GM19395 (cell line): ENCODE measurements at regions not wholly inside any gene's neighbourhood (a gene's known extent, or its start where the extent isn't known, plus 50 kb on each side); places are given as distances from the start of the nearest gene placed in this dataset.
A peak's percentile ranks its signal among the peaks of the same experiment; 100 is the strongest.
"Not testable (repeated sequence)": the region's sequence is repeated elsewhere in the genome, so short reads cannot be mapped to it uniquely, and the experiment has no call there.

ENCODE experiments used
- ATAC-seq: cut with Tn5 transposase; IDR thresholded peaks from one replicate; pipeline ENCODE4 v1.9.1; 2021; ENCODE audit warnings: mild to moderate bottlenecking, moderate library complexity; ENCODE audit not compliant: unreplicated experiment

DNA sequence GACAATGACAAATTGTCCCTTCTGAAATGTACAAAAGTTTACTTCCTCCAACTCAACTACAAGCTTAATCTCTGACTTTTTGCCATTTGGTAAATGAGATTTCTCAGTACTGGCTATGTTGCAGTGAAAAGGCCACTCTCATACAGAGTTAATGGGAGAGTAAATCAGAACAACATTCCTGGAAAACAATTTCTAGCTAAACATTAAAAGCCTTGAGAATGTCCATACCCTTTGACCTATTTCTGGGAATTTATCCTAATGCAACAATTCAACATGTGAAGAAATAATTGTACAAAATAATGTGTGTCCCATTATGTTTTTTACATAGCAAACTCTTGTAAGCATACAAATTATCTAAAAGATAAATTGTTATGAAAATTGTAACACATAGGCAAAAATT lies 56.3 kb upstream of the SPEF2 start:
- ATAC-seq: no peak

DNA sequence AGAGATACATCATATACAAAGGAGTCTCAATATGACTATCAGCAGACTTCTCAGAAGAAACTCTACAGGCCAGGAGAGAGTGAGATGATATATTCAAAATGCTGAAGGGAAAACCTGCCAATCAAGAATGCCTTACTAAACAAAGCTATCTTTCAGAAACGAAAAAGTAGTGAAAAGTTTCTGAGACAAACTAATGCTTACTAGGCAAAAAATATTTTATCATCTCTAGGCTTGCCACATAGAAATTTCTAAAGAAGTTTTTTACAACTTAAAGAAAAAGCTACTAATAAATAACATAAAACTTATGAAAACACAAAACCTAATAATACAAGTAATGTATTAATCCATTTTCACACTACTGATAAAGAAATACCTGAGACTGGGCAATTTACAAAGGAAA lies 59.9 kb upstream of the SPEF2 start:
- no peak for ATAC-seq

DNA sequence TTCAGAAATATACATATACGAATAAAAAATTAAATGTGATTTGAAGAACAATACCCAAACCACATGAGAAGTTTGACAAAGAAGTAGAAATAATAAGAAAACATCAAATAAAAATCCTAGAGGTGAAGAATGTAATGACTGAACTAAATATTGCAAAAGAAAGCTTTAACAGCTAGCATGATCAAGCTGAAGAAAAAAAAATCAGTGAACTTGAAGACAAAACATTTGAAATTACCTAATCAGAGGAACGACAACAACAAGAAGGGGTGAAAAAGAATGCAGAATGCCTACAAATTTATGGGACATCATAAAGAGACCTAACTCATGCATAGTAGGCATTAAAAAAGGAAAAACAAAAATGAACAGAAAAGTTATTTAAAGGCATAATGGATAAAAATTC lies 60.5 kb upstream of the SPEF2 start:
- no peak for ATAC-seq

DNA sequence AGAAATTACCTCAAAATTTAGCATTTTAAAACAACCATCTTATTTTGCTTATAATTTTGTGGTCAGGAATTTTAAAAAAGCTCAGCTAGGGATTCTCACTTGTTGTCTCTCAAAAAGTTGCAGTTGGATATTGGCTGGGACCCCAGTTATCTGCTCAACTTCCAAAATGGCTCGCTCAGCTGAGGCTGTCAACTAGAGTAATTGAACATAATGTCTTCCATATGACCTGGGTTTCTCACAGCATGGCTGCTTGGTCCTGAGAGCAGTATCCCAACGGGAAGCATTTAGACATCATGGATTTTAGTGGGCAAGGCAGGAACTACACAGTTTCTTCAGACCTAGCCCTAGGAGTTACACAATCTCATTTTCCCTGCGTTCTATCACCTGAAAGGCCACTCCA lies 63.6 kb upstream of the SPEF2 start:
- no peak for ATAC-seq

DNA sequence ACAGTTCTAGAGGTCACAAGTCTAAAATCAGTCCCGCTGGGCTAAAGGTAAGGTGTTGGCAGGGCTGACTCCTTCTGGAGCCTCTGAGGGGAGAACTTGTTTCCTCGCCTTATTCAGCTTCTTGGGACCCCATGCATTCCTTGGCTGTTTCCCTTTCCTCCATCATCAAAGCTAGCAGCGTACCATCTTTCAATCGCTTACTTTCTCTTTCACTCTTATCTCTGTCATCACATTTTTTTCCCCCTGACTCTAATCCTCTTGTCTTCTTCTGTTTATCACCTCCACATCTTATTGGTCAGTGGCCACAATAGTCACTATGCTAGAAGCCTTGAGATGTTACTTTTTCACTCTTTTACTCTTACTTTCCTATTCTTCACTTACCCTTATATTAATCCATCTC lies 72.5 kb upstream of the SPEF2 start:
- ATAC-seq: no peak

DNA sequence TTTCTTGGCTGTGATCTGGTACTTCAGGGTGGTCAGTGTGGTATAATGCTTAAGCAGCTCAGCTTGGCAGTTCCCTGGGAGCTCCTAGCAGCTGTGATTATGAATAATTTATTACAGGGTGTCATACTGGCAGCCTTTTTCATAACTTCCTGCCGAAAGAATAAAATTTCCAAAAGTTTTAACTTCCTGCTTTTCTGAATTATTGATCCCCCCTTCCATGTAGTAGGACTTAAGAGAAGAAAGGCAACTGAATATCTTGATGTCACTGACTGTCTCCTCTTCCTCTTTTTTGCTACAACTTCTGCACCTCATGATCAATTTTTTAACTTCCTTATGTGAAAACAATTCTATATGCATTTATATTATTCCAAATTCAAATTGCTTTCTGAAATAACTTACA lies 74.3 kb upstream of the SPEF2 start:
- ATAC-seq: no peak

DNA sequence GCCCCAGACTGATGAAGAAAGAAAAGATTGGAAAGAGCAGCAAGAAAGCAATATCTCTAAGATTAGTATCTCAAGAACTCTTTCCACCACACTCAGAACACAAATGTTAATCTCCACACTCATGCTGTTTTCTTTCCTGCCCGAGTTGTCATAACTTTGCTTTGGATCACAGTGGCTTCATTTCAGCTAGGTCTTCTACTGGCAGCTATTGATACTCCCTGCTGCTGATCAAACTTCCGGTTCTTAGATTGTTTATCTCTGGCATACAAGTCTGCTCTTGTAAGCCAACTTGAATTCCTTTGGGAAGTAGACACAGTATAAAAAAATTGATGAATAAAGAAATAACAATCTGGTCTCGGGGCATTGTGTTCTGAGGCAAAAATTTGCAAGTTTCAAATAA lies 77.7 kb upstream of the SPEF2 start:
- no peak for ATAC-seq

DNA sequence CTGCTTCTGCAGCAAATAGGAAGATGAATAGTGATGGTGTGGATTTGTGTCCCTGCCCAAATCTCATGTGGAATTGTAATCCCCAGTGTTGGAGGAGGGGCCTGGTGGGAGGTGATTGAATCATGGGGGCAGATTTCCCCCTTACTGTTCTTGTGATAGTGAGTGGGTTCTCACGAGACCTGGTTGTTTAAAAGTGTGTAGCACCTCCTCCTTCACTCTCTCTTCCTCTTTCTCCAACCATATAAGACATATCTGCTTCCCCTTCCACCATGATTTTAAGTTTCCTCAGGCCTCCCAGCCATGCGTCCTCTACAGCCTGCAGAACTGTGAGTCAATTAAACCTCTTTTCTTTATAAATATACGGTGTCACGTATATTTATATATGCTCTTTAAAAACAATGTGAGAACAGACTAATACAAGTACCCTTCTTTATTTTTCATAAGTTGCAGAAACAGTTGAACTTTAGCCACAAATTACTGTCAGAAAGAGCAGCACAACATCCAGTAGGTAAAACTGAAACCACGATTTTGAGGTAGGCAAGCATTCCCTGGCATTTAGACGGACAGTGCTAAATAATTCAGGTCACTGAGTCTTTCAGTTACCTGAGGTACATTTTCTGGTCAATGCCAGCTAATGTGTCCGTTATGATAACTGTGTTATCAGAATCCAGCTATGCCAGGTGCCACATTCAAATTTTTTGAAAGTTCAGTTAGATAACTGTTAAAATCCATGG lies 79.3 kb upstream of the SPEF2 start:
- no peak for ATAC-seq

DNA sequence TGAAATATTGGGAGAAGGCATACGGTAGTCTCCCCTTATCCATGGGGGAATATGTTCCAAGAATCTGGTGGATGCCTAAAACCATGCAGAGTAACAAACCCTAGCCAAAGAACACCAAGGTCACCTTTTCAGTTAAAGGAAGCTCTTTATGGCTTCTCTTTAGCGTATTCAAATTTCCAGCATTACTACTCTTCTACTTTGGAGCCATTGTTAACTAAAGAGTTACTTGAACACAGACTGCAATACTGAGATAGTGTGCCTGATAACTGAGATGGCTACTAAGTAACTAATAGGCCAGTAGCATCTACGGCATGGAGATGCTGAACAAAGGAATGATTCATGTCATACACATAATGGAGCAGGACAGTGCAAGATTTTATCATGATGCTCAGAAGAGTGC lies 84.5 kb upstream of the SPEF2 start:
- no peak for ATAC-seq

DNA sequence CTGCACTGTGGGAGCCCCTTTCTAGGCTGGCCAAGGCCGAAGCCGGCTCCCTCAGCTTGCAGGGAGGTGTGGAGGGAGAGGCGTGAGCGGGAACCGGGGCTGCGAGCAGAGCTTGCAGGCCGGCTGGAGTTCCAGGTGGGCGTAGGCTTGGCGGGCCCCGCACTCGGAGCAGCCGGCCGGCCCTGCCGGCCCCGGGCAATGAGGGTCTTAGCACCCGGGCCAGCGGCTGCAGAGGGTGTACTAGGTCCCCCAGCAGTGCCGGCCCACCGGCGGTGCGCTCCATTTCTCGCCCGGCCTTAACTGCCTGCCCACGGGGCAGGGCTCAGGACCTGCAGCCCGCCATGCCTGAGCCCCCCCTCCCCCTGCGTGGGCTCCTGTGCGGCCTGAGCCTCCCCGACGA lies 86.1 kb upstream of the SPEF2 start:
- not testable (repeated sequence) for ATAC-seq

DNA sequence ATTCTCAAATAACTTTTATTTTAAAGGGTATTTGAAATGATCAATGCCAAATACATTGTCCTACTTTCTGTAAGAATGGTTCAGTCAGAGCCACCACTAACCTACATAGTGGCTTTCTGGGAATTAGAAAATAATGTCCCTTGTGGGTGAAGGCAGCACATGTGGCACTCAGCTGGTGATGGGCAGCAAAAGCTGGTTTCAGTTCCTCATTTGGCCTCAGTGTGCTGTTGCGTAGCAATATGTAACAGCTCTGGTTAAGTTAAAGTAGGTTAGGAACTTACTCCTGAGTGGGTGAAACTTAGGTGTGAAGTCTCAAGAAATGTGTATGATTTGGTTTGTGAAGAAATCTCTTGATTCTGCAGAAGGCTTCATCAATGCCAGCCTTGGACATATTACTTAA lies 99.6 kb upstream of the SPEF2 start:
- peak; percentile 97 for ATAC-seq

DNA sequence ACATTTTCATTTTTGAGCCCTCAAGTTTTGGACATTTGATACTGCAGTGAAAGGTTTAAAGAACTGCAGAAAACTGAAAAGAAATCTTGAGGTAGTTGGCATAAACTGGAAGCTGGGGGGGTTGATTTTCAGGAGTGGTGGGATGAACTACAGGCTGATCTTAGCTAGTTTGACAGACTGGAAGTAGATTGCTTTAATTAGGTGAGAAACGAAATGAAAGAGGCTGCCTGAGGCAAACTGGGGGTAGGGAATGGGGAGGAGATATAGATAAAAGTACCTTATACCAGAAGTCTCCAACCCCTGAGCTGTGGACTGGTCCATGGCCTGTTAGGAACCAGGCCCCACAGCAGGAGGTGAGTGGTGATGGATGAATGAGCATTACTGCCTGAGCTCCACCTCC lies 101.4 kb upstream of the SPEF2 start:
- ATAC-seq: no peak

DNA sequence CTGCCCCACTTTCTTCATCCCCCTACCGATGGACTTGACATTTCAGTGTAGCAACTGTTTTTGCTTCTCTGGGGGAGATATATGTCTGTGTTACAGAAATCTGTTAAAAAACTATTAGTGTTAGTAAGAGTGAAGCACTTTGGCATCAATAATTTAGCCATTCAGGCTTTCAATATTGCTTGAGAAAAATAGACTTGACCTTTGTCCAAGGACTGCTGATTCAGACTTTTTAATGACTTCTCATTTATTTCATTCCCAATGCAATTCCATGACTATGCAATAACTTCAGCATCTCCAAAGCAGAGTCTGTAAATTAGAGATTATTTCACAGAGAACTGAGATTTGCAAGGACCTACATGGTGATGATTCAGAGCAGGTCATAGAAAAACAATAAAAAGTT lies 104.1 kb upstream of the SPEF2 start:
- ATAC-seq: no peak

DNA sequence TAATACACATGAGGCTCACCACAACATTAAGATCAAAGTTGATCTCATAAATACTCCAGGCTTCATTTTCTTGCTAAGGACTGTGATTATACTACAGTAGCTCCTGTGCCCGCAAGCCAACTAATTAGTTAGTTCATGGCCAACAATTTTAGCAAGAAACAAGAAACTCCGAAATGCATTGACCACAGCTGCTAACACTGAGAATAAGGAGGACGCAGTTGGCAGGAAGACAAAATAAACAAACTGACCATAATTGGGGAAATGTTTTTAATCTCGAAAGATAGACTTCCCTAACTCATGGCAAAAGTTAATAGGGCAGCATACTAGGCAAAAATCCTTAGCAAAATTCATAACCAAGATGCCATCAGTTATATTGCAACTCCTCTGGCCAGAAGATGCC lies 115.5 kb upstream of the SPEF2 start:
- no peak for ATAC-seq

DNA sequence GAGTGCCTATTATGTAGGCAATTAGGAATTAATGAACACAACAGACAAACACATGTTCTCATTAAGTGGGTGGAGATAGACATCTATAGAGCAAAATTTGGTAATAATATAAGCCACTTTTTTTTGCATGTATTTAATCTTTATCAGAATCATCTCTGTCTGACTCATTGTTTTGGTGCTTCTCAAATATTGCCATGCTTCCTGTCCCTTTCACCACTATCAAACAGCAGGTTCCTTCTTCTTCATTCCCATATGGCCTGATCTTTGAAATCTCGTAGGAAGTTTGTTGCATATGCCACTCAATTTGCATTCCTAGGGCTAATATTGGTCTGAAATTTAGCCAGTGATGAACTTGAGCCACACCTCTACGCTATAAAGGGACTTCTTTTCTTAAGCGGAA lies 128.9 kb upstream of the SPEF2 start:
- no peak for ATAC-seq

DNA sequence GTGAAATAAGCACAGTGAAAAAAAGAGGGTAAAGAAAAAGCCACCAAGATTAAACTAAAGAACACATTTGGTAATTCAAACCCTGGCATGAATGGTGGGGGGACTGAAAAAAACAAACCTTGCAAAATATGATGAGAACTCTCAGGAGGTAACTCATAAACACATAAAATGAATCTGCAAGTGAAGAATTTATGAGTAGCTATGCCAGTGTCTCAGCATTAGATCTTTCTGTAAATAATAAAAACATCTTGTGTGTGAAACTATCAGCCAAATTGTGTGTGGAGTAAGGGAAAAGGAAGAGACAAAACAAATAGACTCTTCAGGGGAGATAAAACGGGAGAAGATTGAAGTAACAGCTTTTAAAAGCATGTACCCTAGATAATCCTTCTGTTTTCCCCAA lies 129.6 kb upstream of the SPEF2 start:
- no peak for ATAC-seq

DNA sequence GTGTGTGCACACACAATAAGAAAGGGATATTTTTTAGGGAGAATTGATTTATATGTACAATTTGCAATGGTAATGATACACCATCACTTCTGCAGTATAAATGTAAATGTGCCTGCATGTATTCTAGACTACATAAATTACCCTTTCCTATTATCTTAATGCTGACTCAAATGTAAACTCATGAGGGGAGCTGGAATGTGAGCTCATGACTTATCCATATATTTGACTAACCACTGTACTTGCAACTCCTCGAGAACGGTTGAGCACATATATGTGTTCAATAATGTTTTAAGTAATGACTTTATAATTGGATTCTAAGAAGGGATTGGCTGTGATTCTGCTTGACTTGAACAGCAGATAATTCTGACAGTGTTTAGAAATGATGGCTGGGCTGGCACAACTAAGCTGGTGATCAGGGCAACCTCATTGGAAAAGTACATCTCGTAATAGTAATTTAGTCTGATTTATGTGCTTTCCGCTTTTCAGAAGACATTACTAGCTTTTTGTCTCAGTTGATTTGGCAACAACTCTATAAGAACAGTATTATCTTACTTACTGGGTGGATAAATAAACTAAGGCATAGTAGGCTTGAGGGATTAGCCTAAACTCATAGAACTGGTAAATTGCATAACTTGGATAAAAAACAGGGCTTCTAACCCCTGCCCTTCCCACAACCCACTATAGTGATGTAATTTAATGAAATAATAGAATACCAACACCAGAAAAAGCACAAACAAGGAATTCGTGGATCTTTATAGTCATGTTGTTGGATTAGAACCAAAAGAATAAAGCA lies 130.2 kb upstream of the SPEF2 start:
- ATAC-seq: no peak

DNA sequence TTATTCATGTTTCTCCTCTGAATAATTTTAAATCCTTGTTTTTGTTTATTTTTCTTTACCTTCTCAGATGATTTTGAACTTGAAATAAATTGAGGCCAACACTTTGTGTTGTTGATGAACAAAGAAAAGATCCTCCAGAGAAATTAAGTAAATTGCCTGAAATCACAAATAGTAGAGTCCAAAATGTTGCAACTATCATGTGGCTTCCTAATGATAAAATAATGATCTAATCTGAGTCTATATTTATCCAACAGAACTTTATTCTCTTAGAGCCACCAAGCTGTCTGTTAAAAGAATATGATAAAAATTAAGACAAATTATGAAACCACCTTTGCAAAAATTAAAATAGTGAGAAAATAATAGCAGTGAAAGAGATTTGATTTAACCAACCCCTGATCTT lies 132.2 kb upstream of the SPEF2 start:
- no peak for ATAC-seq

DNA sequence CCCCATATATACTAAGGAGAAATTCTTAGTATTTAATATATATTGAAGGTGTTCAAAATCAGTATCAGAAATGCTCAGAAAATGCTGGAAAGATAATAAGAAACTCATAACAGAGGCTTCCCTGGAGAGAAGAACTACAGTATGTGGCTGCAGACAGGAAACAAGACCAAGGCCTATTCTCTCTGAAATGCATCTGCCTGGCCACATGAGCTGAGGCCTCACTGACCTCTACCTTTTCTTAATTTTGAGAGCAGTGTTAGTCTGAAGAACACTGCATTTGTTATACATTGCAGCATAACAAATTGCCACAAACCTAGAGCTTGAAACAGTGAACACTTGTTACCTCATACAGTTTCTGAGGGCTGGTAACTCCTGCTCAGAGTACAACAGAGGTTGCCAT lies 133.4 kb upstream of the SPEF2 start:
- ATAC-seq: no peak

DNA sequence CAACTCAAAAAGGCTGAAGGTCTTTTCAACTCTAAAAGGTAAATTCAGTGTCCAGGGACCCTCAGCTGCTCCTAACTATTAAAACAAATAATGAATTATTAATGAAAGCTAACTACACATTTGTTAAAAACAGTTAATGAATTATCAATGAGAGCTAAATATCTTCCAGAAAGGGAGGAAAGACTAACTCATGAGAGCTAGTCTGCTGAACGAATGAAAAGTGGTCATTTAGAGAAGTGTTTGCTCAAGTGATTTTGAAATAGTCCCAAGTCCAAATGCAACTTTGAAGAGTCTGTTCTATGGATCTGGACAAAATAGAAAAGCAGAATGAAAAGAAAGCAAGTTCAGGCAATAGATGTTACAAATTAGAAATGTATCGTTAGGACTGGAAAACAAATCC lies 133.9 kb upstream of the SPEF2 start:
- ATAC-seq: peak; percentile 40

DNA sequence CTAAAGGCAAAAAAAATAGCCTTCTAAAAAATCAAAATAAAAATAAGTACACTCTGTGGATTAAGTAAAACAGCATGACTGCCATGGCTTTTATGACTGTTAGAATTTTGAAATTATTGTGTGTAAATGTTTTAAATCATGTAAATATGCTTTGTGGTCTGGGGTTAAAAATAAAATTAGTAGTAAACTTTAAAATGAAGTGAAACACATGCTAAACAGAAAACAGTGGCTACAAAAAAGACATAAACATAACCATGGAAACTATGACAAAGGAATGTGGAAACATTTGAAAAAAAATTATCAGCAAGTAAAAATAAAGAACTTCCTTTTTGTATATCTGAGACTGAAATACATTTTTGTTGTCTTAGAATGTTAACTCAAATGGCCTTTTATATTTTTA lies 134.5 kb upstream of the SPEF2 start:
- ATAC-seq: no peak

DNA sequence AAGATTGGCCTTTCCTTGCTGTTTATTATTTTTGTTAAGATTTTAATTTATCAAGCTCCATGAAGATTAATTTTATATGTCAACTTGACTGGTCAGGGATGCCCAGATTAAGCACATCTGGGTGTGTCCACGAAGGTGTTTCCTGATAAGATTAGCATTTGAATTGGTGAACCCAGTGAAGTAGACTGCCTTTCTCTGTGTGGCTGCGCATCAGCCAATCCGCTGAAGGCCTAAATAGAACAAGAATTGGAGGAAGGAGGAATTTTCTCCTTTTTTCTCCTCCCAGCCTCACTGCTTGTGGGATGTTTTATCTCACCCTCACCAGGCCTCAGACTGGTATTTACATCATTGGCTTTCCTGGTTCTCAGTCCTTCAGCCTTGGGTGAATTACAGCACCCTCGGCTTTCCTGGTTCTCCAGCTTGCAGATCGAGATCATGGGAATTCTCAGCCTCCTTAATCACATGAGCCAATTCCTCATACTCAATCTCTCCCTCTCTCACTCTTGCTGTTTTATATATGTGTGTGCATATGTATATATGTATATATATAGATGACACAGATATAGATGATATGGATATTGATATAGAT lies 135.4 kb upstream of the SPEF2 start:
- no peak for ATAC-seq
